Gastroesophageal sphincter (tissue), 3 donors: ENCODE measurements at regions not wholly inside any gene's neighbourhood (a gene's known extent, or its start where the extent isn't known, plus 50 kb on each side); places are given as distances from the start of the nearest gene placed in this dataset.

Source experiments
- CTCF ChIP-seq, 4 experiments: fragments of 200-600 bp in 2 of 4; fragments of 450-650 bp in 2 of 4; sonication (generic) in 1 of 4; IDR thresholded peaks; one replicate each; pipeline ENCODE4 v1.5.1; 2017 to 2019; ENCODE audit warnings: antibody characterized with exemption in 4 of 4, mild to moderate bottlenecking in 2 of 4, moderate library complexity in 2 of 4
- POLR2A ChIP-seq, 2 donors: fragments of 450-650 bp; IDR thresholded peaks; one replicate each; pipeline ENCODE4 v1.6.1; 2017; ENCODE audit warnings: antibody characterized with exemption in 2 of 2, mild to moderate bottlenecking in 2 of 2, moderate library complexity in 1 of 2

GRCh38 chr10:78993261-78993945 is 75.4 kb upstream of the ZMIZ1 start:
- TF ChIP-seq CTCF (IDR thresholded peaks at IDR 0.05), result no peak
- no peak for TF ChIP-seq POLR2A (IDR thresholded peaks at IDR 0.05)
